ENCODE measurements at regions not wholly inside any gene's neighbourhood (a gene's known extent, or its start where the extent isn't known, plus 50 kb on each side); places are given as distances from the start of the nearest gene placed in this dataset.

DNA sequence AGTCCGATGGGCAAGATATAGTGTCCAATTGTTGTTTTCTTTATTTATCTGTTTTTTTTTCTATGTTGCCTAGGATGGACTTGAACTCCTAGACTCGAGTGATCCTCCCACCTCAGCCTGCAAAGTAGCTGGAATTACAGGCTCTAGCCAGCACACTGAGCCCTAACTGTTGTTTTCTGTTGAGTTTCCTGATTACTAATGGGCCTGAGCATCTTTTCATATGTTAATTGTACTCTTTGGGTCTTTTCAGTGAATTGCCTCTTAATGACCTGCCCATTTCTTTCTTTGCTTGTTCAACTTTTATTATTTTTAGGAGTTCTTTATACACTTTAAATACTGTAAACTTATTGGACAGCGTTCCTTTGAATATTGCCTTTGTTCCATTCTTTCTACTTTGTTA is 213.0 kb downstream of the HS3ST3B1 start:
- TF ChIP-seq, protein P1, sequence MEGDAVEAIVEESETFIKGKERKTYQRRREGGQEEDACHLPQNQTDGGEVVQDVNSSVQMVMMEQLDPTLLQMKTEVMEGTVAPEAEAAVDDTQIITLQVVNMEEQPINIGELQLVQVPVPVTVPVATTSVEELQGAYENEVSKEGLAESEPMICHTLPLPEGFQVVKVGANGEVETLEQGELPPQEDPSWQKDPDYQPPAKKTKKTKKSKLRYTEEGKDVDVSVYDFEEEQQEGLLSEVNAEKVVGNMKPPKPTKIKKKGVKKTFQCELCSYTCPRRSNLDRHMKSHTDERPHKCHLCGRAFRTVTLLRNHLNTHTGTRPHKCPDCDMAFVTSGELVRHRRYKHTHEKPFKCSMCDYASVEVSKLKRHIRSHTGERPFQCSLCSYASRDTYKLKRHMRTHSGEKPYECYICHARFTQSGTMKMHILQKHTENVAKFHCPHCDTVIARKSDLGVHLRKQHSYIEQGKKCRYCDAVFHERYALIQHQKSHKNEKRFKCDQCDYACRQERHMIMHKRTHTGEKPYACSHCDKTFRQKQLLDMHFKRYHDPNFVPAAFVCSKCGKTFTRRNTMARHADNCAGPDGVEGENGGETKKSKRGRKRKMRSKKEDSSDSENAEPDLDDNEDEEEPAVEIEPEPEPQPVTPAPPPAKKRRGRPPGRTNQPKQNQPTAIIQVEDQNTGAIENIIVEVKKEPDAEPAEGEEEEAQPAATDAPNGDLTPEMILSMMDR (IDR thresholded peaks at IDR 0.05; ENCODE audit: low read length), result no peak
- TF ChIP-seq EZH2 (IDR thresholded peaks at IDR 0.05; ENCODE audit: borderline replicate concordance, low read length), result no peak
